ENCODE measurements at regions not wholly inside any gene's neighbourhood (a gene's known extent, or its start where the extent isn't known, plus 50 kb on each side); places are given as distances from the start of the nearest gene placed in this dataset.

- no peak overlapping the region for H3K9ac ChIP-seq (ENCODE audit: low read length in 3 of 3)
- no peaks in the 10 kb centered on the region for H3K36me3 ChIP-seq (ENCODE audit: control insufficient read depth in 2 of 3, insufficient read depth in 3 of 3, low read length in 3 of 3)
- intact Hi-C loops (cut with DNase I): no loop called here
- H3K27ac ChIP-seq (ENCODE audit: low read depth in 2 of 2, low read length in 2 of 2): no peak overlapping the region
- FAIRE-seq (peak; percentile 42), DNase-seq (peak in 2 of 5 donors; percentile 24 to 42)
- no peaks in the 10 kb centered on the region for H3K27me3 ChIP-seq (ENCODE audit: control insufficient read depth, insufficient read depth, low read length)
- H3K9me3 ChIP-seq (ENCODE audit: control insufficient read depth in 2 of 3, insufficient read depth in 1 of 3, low read length in 3 of 3): no peaks in the 10 kb centered on the region
- H3K4me1 ChIP-seq (ENCODE audit: control insufficient read depth in 2 of 3, insufficient read depth in 2 of 3, low read depth in 1 of 3, low read length in 3 of 3): no peaks in the 10 kb centered on the region
- no peak overlapping the region for H3K4me3 ChIP-seq (ENCODE audit: low read length in 3 of 3)
- peak; percentile 44 for TF ChIP-seq CTCF (IDR thresholded peaks at IDR 0.05; ENCODE audit: borderline replicate concordance, extremely low read depth, insufficient read depth)
Observed at GRCh38 chr12:100741084-100741711, 53.4 kb upstream of the ANO4 start.

- Histone ChIP-seq H3K27ac (ENCODE audit: low read depth in 2 of 2, low read length in 2 of 2) (no peak overlapping the region), H3K4me3 (ENCODE audit: low read length in 3 of 3) (no peak overlapping the region), H3K9me3 (ENCODE audit: control insufficient read depth in 2 of 3, insufficient read depth in 1 of 3, low read length in 3 of 3) (no peaks in the 10 kb centered on the region), H3K27me3 (ENCODE audit: control insufficient read depth, insufficient read depth, low read length) (no peaks in the 10 kb centered on the region), H3K4me1 (ENCODE audit: control insufficient read depth in 2 of 3, insufficient read depth in 2 of 3, low read depth in 1 of 3, low read length in 3 of 3) (no peaks in the 10 kb centered on the region), H3K36me3 (ENCODE audit: control insufficient read depth in 2 of 3, insufficient read depth in 3 of 3, low read length in 3 of 3) (no peaks in the 10 kb centered on the region), H3K9ac (ENCODE audit: low read length in 3 of 3) (no peak overlapping the region)
- DNase-seq (no peak), FAIRE-seq (peak; percentile 44)
- intact Hi-C loops (cut with DNase I): no loop called here
- TF ChIP-seq CTCF (IDR thresholded peaks at IDR 0.05; ENCODE audit: borderline replicate concordance, extremely low read depth, insufficient read depth): no peak
Observed at GRCh38 chr12:100743060-100743459, 51.5 kb upstream of the ANO4 start.
